HCT116 (cell line): ENCODE measurements at regions not wholly inside any gene's neighbourhood (a gene's known extent, or its start where the extent isn't known, plus 50 kb on each side); places are given as distances from the start of the nearest gene placed in this dataset.

Source experiments
- ATAC-seq: fragments of 200-7000 bp; cut with Tn5 transposase; 2 replicates; pipeline ENCODE4 v1.9.1; 2020; ENCODE audit warnings: mild to moderate bottlenecking, moderate library complexity
- BruUV-seq: library from RNA; stranded (reverse); fragments of 400-500 nt; replicated peaks from 2 replicates; lab custom pipeline; 2021; lab: Mats Ljungman, UMichigan
- CTCF ChIA-PET: fragments of 300-600 bp; sonication (Branson Sonifier 250); formaldehyde crosslinking; loops from one replicate; lab custom pipeline; 2021; ENCODE audit warnings: antibody characterized with exemption; lab: Charles Lee
- POLR2A ChIA-PET: fragments of 300-600, 350-600 bp; sonication (Branson Sonifier 250); formaldehyde crosslinking; loops from one replicate; lab custom pipeline; 2021; ENCODE audit warnings: antibody characterized with exemption; lab: Charles Lee
- RAD21 ChIA-PET, 2 experiments: fragments of 300-600 bp; sonication (Branson Sonifier 250); formaldehyde crosslinking; loops; one replicate each; lab custom pipeline; 2023; ENCODE audit warnings: low total read pairs in 2 of 2; ENCODE audit not compliant: uncharacterized antibody in 2 of 2, unreplicated experiment in 2 of 2, low non-redundant PET in 1 of 2; lab: Charles Lee
- DNase-seq: peaks from one replicate; pipeline ENCODE4 v3.0.0-alpha.2; 2010; ENCODE audit warnings: low read depth, low spot score
- H2AFZ ChIP-seq: fragments of 200-600 bp; shearing (Covaris generic), sonication (generic); 2 replicates; pipeline ENCODE4 v1.6.1; 2017; ENCODE audit warnings: low read depth, mixed run types, mixed read lengths, antibody characterized with exemption, low read length; ENCODE audit not compliant: poor library complexity, severe bottlenecking
- H3K27ac ChIP-seq: 2 replicates; pipeline ENCODE4 v1.5.1; 2012; ENCODE audit warnings: low read depth, low read length
- H3K27me3 ChIP-seq: fragments of 200-600 bp; sonication (generic); 2 replicates; pipeline ENCODE4 v1.6.1; 2016; ENCODE audit warnings: mixed run types, low read length, mixed read lengths; ENCODE audit not compliant: insufficient read depth
- H3K36me3 ChIP-seq, 2 experiments: fragments of 200-500 bp in 1 of 2; fragments of 200-600 bp in 1 of 2; sonication (Bioruptor generic) in 1 of 2; sonication (generic) in 1 of 2; 2 replicates each; pipeline versions ENCODE4 v1.5.1 to v1.6.1; 2014 to 2016; ENCODE audit warnings: low read length in 2 of 2, inconsistent platforms in 1 of 2, mixed read lengths in 1 of 2, mixed run types in 1 of 2; ENCODE audit not compliant: insufficient read depth in 2 of 2, control insufficient read depth in 1 of 2
- H3K4me1 ChIP-seq, 2 experiments: fragments of 200-600 bp in 1 of 2; sonication (generic) in 1 of 2; 2 replicates each; pipeline versions ENCODE4 v1.5.1 to v1.6.1; 2012 to 2017; ENCODE audit warnings: low read length in 2 of 2, inconsistent platforms in 1 of 2, mild to moderate bottlenecking in 1 of 2, mixed read lengths in 1 of 2, mixed run types in 1 of 2, moderate library complexity in 1 of 2; ENCODE audit not compliant: insufficient read depth in 2 of 2, control insufficient read depth in 1 of 2
- H3K4me2 ChIP-seq: fragments of 200-600 bp; sonication (generic); 2 replicates; pipeline ENCODE4 v1.6.1; 2017; ENCODE audit warnings: mixed run types, low read length, mixed read lengths
- H3K4me3 ChIP-seq, 2 experiments: fragments of 200-600 bp in 1 of 2; sonication (generic) in 1 of 2; replicated peaks in 1 of 2; 2 replicates each; pipeline ENCODE4 v1.5.1; 2011 to 2016; ENCODE audit warnings: low read length in 2 of 2, control low read depth in 1 of 2, low read depth in 1 of 2, mild to moderate bottlenecking in 1 of 2, mixed read lengths in 1 of 2, mixed run types in 1 of 2
- H3K79me2 ChIP-seq: fragments of 200-600 bp; sonication (generic); 2 replicates; pipeline ENCODE4 v1.6.1; 2017; ENCODE audit warnings: mild to moderate bottlenecking, mixed run types, low read length, moderate library complexity, mixed read lengths; ENCODE audit not compliant: insufficient read depth
- H3K9ac ChIP-seq: fragments of 200-600 bp; sonication (generic); 2 replicates; pipeline ENCODE4 v1.6.1; 2016; ENCODE audit warnings: low read length, mixed read lengths
- H3K9me2 ChIP-seq: fragments of 200-600 bp; sonication (generic), shearing (Covaris generic); 2 replicates; pipeline ENCODE4 v1.6.1; 2017; ENCODE audit warnings: mixed run types, mild to moderate bottlenecking, moderate library complexity; ENCODE audit not compliant: insufficient read depth
- H3K9me3 ChIP-seq, 2 experiments: fragments of 200-500 bp in 1 of 2; fragments of 200-600 bp in 1 of 2; sonication (Bioruptor generic) in 1 of 2; sonication (generic) in 1 of 2; 2 replicates each; pipeline ENCODE4 v1.6.1; 2014 to 2017; ENCODE audit warnings: low read length in 2 of 2, mixed read lengths in 2 of 2, inconsistent platforms in 1 of 2, low read depth in 1 of 2, mild to moderate bottlenecking in 1 of 2, mixed run types in 1 of 2, moderate library complexity in 1 of 2; ENCODE audit not compliant: control insufficient read depth in 1 of 2, insufficient read depth in 1 of 2
- H4K20me1 ChIP-seq: fragments of 200-600 bp; sonication (generic), shearing (Covaris generic); 2 replicates; pipeline ENCODE4 v1.6.1; 2017; ENCODE audit warnings: mixed run types, mild to moderate bottlenecking, moderate library complexity; ENCODE audit not compliant: insufficient read depth
- ATF3 ChIP-seq: IDR thresholded peaks from 2 replicates; pipeline ENCODE4 v1.6.1; 2012
- CBX3 ChIP-seq: IDR thresholded peaks from 2 replicates; pipeline ENCODE4 v1.6.1; 2012; ENCODE audit warnings: low read depth
- CEBPB ChIP-seq: IDR thresholded peaks from 2 replicates; pipeline ENCODE4 v1.6.1; 2012; ENCODE audit warnings: low read depth
- ELF1 ChIP-seq: IDR thresholded peaks from 2 replicates; pipeline ENCODE4 v1.6.1; 2012; ENCODE audit warnings: low read depth, borderline replicate concordance
- EZH2phosphoT487 ChIP-seq: fragments of 200-600 bp; IDR thresholded peaks from 2 replicates; pipeline ENCODE4 v1.6.1; 2018; ENCODE audit warnings: antibody characterized with exemption, borderline replicate concordance
- FOSL1 ChIP-seq: IDR thresholded peaks from 2 replicates; pipeline ENCODE4 v1.6.1; 2012; ENCODE audit warnings: low read depth
- JUND ChIP-seq: IDR thresholded peaks from 2 replicates; pipeline ENCODE4 v1.6.1; 2012
- MAX ChIP-seq: IDR thresholded peaks from 2 replicates; pipeline ENCODE4 v1.6.1; 2012
- POLR2A ChIP-seq: IDR thresholded peaks from 2 replicates; pipeline ENCODE4 v1.7.0; 2011; ENCODE audit warnings: borderline replicate concordance; ENCODE audit not compliant: insufficient read depth, insufficient read length; ENCODE audit errors: extremely low read depth
- POLR2AphosphoS5 ChIP-seq: IDR thresholded peaks from 2 replicates; pipeline ENCODE4 v1.6.1; 2011; ENCODE audit warnings: mild to moderate bottlenecking, low read depth, low read length, moderate library complexity
- REST ChIP-seq: IDR thresholded peaks from 2 replicates; pipeline ENCODE4 v1.6.1; 2012; ENCODE audit warnings: low read depth
- SIN3A ChIP-seq: IDR thresholded peaks from 2 replicates; pipeline ENCODE4 v1.6.1; 2012; ENCODE audit warnings: low read depth
- SP1 ChIP-seq: IDR thresholded peaks from 2 replicates; pipeline ENCODE4 v1.6.1; 2012; ENCODE audit warnings: low read depth
- YY1 ChIP-seq: IDR thresholded peaks from 2 replicates; pipeline ENCODE4 v1.6.1; 2011; ENCODE audit warnings: low read length, low read depth, moderate library complexity, mild to moderate bottlenecking; ENCODE audit not compliant: insufficient replicate concordance; ENCODE audit errors: extremely low read depth
- ZBTB33 ChIP-seq: IDR thresholded peaks from 2 replicates; pipeline ENCODE4 v1.6.1; 2011; ENCODE audit warnings: mild to moderate bottlenecking, low read length, moderate library complexity; ENCODE audit not compliant: insufficient replicate concordance; ENCODE audit errors: extremely low read depth
- intact Hi-C: fragments of 100-400 bp; cut with micrococcal nuclease; formaldehyde crosslinking; loops from 2 replicates; pipeline ENCODE4 v1.10.0; 2022

GRCh38 chr10:30786906-30787305, 157.4 kb upstream of the LYZL2 start (continued):
- TF ChIP-seq ZBTB33 = no peak
- TF ChIP-seq REST = no peak
- no peak for TF ChIP-seq POLR2AphosphoS5
- TF ChIP-seq SP1 = no peak
- no peak for TF ChIP-seq ELF1
- no peak for TF ChIP-seq CEBPB
- no peak for TF ChIP-seq EZH2phosphoT487
- no peak for TF ChIP-seq FOSL1

- Histone ChIP-seq H3K27me3 (no peaks in the 10 kb centered on the region), H3K27ac (no peak overlapping the region), H3K36me3 (no peaks in the 10 kb centered on the region), H3K9me2 (no peaks in the 10 kb centered on the region), H3K4me3 (no peak overlapping the region), H3K9ac (no peak overlapping the region), H2AFZ (no peak overlapping the region), H3K79me2 (no peaks in the 10 kb centered on the region), H3K9me3 (no peaks in the 10 kb centered on the region), H3K4me1 (no peaks in the 10 kb centered on the region; a peak in 1 of 4 replicates), H4K20me1 (no peaks in the 10 kb centered on the region), H3K4me2 (no peak overlapping the region)
- intact Hi-C loops = loop anchor here (10.0 kb wide), 2 partner anchors 699 to 1019 kb away; no protein-coding TSS in a partner anchor
- ChIA-PET POLR2A (no interaction called here), RAD21 (no interaction called here), CTCF (no interaction called here)
- no TSS peak for BruUV-seq
- ATAC-seq (no peak), DNase-seq (no peak)
- TF ChIP-seq ATF3 (no peak), CEBPB (no peak), SIN3A (no peak), YY1 (no peak), CBX3 (no peak), POLR2A (no peak), MAX (no peak), REST (no peak), JUND (no peak)
Observed at GRCh38 chr10:30786131-30786530, 156.6 kb upstream of the LYZL2 start.
